HEK293 (cell line): ENCODE measurements at regions not wholly inside any gene's neighbourhood (a gene's known extent, or its start where the extent isn't known, plus 50 kb on each side); places are given as distances from the start of the nearest gene placed in this dataset.

Source experiments
- KLF10 ChIP-seq: fragments of 450-650 bp; IDR thresholded peaks from 2 replicates; pipeline ENCODE4 v1.5.1; 2018; ENCODE audit warnings: missing biosample characterization, mild to moderate bottlenecking, missing genetic modification characterization
- KLF9 ChIP-seq: fragments of 450-650 bp; formaldehyde crosslinking; IDR thresholded peaks from 2 replicates; pipeline ENCODE4 v1.5.1; 2016; ENCODE audit warnings: missing biosample characterization, missing genetic modification characterization, low read depth
- ZNF600 ChIP-seq: fragments of 450-650 bp; formaldehyde crosslinking; IDR thresholded peaks from 2 replicates; pipeline ENCODE4 v1.5.1; 2016; ENCODE audit warnings: missing biosample characterization, missing genetic modification characterization
- ZNF623 ChIP-seq: fragments of 450-650 bp; formaldehyde crosslinking; IDR thresholded peaks from 2 replicates; pipeline ENCODE4 v1.5.1; 2016; ENCODE audit warnings: missing biosample characterization, missing genetic modification characterization
- ZNF830 ChIP-seq: fragments of 450-650 bp; IDR thresholded peaks from 2 replicates; pipeline ENCODE4 v1.5.0; 2018; ENCODE audit warnings: missing biosample characterization, missing genetic modification characterization, low read depth, mild to moderate bottlenecking, moderate library complexity
- TF ChIP-seq, protein P1 (sequence below): fragments of 450-650 bp; formaldehyde crosslinking; IDR thresholded peaks from 2 replicates; pipeline ENCODE4 v1.5.1; 2016; ENCODE audit warnings: missing biosample characterization, missing genetic modification characterization, low read depth
- TF ChIP-seq, protein P2 (sequence below): fragments of 450-650 bp; formaldehyde crosslinking; IDR thresholded peaks from 2 replicates; pipeline ENCODE4 v1.5.1; 2016; ENCODE audit warnings: missing biosample characterization, missing genetic modification characterization

DNA sequence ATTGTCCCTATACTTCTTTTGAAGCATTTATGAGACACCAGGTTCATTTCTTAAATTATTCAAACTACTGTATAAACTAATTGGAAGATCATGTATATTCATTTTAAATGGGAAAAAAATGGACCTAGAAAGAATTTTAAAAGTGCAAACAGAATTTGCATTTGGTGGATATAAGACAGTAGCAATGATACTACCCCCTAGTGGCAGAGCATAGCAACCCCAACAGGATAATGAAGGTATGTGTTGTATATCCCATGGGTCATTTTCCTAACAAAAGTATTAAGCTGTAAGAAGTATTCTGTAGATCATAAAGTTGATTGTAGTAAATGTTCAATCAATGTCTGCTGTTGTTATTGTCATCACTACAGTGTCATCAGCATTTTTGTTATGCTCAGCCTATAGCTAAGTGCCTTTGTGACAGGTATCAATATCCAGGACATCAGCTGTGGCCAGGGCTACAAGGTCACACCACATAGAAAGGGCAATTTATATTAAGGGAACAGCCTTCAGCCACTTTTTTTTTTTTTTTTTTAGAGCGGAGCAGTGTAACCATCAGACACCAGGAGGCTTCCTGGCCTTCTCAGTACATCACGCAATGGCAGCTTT, 175.8 kb downstream of the FOXB1 start:
- no peak for TF ChIP-seq KLF9 (tag by site-specific recombination)
- TF ChIP-seq, protein P1, sequence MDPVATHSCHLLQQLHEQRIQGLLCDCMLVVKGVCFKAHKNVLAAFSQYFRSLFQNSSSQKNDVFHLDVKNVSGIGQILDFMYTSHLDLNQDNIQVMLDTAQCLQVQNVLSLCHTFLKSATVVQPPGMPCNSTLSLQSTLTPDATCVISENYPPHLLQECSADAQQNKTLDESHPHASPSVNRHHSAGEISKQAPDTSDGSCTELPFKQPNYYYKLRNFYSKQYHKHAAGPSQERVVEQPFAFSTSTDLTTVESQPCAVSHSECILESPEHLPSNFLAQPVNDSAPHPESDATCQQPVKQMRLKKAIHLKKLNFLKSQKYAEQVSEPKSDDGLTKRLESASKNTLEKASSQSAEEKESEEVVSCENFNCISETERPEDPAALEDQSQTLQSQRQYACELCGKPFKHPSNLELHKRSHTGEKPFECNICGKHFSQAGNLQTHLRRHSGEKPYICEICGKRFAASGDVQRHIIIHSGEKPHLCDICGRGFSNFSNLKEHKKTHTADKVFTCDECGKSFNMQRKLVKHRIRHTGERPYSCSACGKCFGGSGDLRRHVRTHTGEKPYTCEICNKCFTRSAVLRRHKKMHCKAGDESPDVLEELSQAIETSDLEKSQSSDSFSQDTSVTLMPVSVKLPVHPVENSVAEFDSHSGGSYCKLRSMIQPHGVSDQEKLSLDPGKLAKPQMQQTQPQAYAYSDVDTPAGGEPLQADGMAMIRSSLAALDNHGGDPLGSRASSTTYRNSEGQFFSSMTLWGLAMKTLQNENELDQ = no peak
- TF ChIP-seq ZNF600 (tag by site-specific recombination) = no peak
- TF ChIP-seq ZNF830 (tag by site-specific recombination) = no peak
- no peak for TF ChIP-seq KLF10
- TF ChIP-seq, protein P2, sequence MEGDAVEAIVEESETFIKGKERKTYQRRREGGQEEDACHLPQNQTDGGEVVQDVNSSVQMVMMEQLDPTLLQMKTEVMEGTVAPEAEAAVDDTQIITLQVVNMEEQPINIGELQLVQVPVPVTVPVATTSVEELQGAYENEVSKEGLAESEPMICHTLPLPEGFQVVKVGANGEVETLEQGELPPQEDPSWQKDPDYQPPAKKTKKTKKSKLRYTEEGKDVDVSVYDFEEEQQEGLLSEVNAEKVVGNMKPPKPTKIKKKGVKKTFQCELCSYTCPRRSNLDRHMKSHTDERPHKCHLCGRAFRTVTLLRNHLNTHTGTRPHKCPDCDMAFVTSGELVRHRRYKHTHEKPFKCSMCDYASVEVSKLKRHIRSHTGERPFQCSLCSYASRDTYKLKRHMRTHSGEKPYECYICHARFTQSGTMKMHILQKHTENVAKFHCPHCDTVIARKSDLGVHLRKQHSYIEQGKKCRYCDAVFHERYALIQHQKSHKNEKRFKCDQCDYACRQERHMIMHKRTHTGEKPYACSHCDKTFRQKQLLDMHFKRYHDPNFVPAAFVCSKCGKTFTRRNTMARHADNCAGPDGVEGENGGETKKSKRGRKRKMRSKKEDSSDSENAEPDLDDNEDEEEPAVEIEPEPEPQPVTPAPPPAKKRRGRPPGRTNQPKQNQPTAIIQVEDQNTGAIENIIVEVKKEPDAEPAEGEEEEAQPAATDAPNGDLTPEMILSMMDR (tag by site-specific recombination) = no peak
- TF ChIP-seq ZNF623 = no peak
